ENCODE measurements at regions not wholly inside any gene's neighbourhood (a gene's known extent, or its start where the extent isn't known, plus 50 kb on each side); places are given as distances from the start of the nearest gene placed in this dataset.
"Not testable (repeated sequence)": the region's sequence is repeated elsewhere in the genome, so short reads cannot be mapped to it uniquely, and the experiment has no call there.

GRCh38 chrX:14344172-14344940 lies 185.0 kb upstream of the GLRA2 start:
- no peak overlapping the region for H3K27ac ChIP-seq (ENCODE audit: low read depth, low read length)
- no peak overlapping the region for H2AFZ ChIP-seq (ENCODE audit: low read depth, low read length)
- FAIRE-seq (peak; percentile 59), DNase-seq (ENCODE audit: low read depth) (no peak)
- no peaks in the 10 kb centered on the region for H3K36me3 ChIP-seq (ENCODE audit: insufficient read depth, low read length)
- no peak overlapping the region for H3K4me3 ChIP-seq (ENCODE audit: insufficient read depth, low read depth, low read length)
- no peaks in the 10 kb centered on the region for H3K4me1 ChIP-seq (ENCODE audit: insufficient read depth, low read length)
- H3K9me3 ChIP-seq (ENCODE audit: insufficient read depth, low read depth, low read length), result no peaks in the 10 kb centered on the region
- H3K27ac Mint-ChIP-seq (ENCODE audit: unreplicated experiment), result no peak overlapping the region
- H3K4me2 ChIP-seq (ENCODE audit: low read length), result no peak overlapping the region
- TF ChIP-seq, protein P1, sequence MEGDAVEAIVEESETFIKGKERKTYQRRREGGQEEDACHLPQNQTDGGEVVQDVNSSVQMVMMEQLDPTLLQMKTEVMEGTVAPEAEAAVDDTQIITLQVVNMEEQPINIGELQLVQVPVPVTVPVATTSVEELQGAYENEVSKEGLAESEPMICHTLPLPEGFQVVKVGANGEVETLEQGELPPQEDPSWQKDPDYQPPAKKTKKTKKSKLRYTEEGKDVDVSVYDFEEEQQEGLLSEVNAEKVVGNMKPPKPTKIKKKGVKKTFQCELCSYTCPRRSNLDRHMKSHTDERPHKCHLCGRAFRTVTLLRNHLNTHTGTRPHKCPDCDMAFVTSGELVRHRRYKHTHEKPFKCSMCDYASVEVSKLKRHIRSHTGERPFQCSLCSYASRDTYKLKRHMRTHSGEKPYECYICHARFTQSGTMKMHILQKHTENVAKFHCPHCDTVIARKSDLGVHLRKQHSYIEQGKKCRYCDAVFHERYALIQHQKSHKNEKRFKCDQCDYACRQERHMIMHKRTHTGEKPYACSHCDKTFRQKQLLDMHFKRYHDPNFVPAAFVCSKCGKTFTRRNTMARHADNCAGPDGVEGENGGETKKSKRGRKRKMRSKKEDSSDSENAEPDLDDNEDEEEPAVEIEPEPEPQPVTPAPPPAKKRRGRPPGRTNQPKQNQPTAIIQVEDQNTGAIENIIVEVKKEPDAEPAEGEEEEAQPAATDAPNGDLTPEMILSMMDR (IDR thresholded peaks at IDR 0.05; ENCODE audit: insufficient read depth, low read depth, low read length), result no peak
- no peak for TF ChIP-seq EZH2 (IDR thresholded peaks at IDR 0.05; ENCODE audit: insufficient read depth, low read length)
- no peaks in the 10 kb centered on the region for H3K27me3 Mint-ChIP-seq (ENCODE audit: low read depth, unreplicated experiment)
- H3K9ac ChIP-seq (ENCODE audit: low read length), result no peak overlapping the region
- H3K27me3 ChIP-seq (ENCODE audit: insufficient read depth, low read length), result no peaks in the 10 kb centered on the region
- no peaks in the 10 kb centered on the region for H3K36me3 Mint-ChIP-seq (ENCODE audit: low read depth, unreplicated experiment)
- no peaks in the 10 kb centered on the region for H3K9me3 Mint-ChIP-seq (ENCODE audit: unreplicated experiment)
- no peaks in the 10 kb centered on the region for H4K20me1 ChIP-seq (ENCODE audit: insufficient read depth, low read length)
- H3K4me1 Mint-ChIP-seq (ENCODE audit: low read depth, unreplicated experiment), result no peaks in the 10 kb centered on the region
- no peaks in the 10 kb centered on the region for H3K79me2 ChIP-seq (ENCODE audit: insufficient read depth, low read length)
- no peak overlapping the region for H3K4me3 Mint-ChIP-seq (ENCODE audit: unreplicated experiment)

GRCh38 chrX:14309431-14309830 lies 219.9 kb upstream of the GLRA2 start:
- H3K27ac ChIP-seq (ENCODE audit: low read depth, low read length), result no peak overlapping the region
- no peak overlapping the region for H3K27ac Mint-ChIP-seq (ENCODE audit: unreplicated experiment)
- H3K27me3 ChIP-seq (ENCODE audit: insufficient read depth, low read length), result no peaks in the 10 kb centered on the region
- FAIRE-seq (peak; percentile 64), DNase-seq (ENCODE audit: low read depth) (no peak)
- H3K4me3 ChIP-seq (ENCODE audit: insufficient read depth, low read depth, low read length), result no peak overlapping the region
- H3K79me2 ChIP-seq (ENCODE audit: insufficient read depth, low read length), result no peaks in the 10 kb centered on the region
- no peaks in the 10 kb centered on the region for H3K9me3 ChIP-seq (ENCODE audit: insufficient read depth, low read depth, low read length)
- H3K9me3 Mint-ChIP-seq (ENCODE audit: unreplicated experiment), result peaks cover 3% of the 10 kb centered on the region
- H3K4me2 ChIP-seq (ENCODE audit: low read length), result no peak overlapping the region
- no peak for TF ChIP-seq EZH2 (IDR thresholded peaks at IDR 0.05; ENCODE audit: insufficient read depth, low read length)
- TF ChIP-seq, protein P1 (IDR thresholded peaks at IDR 0.05; ENCODE audit: insufficient read depth, low read depth, low read length), result no peak
- H3K4me1 Mint-ChIP-seq (ENCODE audit: low read depth, unreplicated experiment), result no peaks in the 10 kb centered on the region
- no peaks in the 10 kb centered on the region for H3K4me1 ChIP-seq (ENCODE audit: insufficient read depth, low read length)
- no peak overlapping the region for H3K9ac ChIP-seq (ENCODE audit: low read length)
- no peaks in the 10 kb centered on the region for H3K27me3 Mint-ChIP-seq (ENCODE audit: low read depth, unreplicated experiment)
- no peak overlapping the region for H2AFZ ChIP-seq (ENCODE audit: low read depth, low read length)
- no peak overlapping the region for H3K4me3 Mint-ChIP-seq (ENCODE audit: unreplicated experiment)
- H4K20me1 ChIP-seq (ENCODE audit: insufficient read depth, low read length), result no peaks in the 10 kb centered on the region
- H3K36me3 ChIP-seq (ENCODE audit: insufficient read depth, low read length), result no peaks in the 10 kb centered on the region
- H3K36me3 Mint-ChIP-seq (ENCODE audit: low read depth, unreplicated experiment), result no peaks in the 10 kb centered on the region

DNA sequence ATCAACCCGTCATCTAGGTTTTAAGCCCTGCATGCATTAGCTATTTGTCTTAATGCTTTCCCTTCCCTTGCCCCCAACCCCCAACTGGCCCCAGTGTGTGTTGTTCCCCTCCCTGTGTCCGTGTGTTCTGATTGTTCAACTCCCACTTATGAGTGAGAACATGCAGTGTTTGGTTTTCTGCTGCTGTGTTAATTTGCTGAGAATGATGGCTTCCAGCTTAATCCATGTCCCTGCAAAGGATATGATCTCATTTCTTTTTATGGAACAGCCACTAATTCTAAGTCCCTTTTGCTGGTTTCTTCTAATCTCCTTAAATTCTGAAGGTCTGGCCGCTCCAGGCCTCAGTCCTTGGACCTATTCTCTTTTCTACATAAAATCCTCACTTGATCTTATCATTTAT lies 220.4 kb upstream of the GLRA2 start:
- not testable (repeated sequence) for H3K9ac ChIP-seq (ENCODE audit: low read length); H3K9me3 Mint-ChIP-seq (ENCODE audit: unreplicated experiment); H3K36me3 Mint-ChIP-seq (ENCODE audit: low read depth, unreplicated experiment); H3K4me2 ChIP-seq (ENCODE audit: low read length); H3K4me1 Mint-ChIP-seq (ENCODE audit: low read depth, unreplicated experiment); H2AFZ ChIP-seq (ENCODE audit: low read depth, low read length); H3K79me2 ChIP-seq (ENCODE audit: insufficient read depth, low read length); H3K4me3 ChIP-seq (ENCODE audit: insufficient read depth, low read depth, low read length); H4K20me1 ChIP-seq (ENCODE audit: insufficient read depth, low read length); H3K4me3 Mint-ChIP-seq (ENCODE audit: unreplicated experiment); H3K9me3 ChIP-seq (ENCODE audit: insufficient read depth, low read depth, low read length); H3K36me3 ChIP-seq (ENCODE audit: insufficient read depth, low read length); H3K27me3 Mint-ChIP-seq (ENCODE audit: low read depth, unreplicated experiment); H3K27me3 ChIP-seq (ENCODE audit: insufficient read depth, low read length); H3K4me1 ChIP-seq (ENCODE audit: insufficient read depth, low read length); DNase-seq (ENCODE audit: low read depth); H3K27ac Mint-ChIP-seq (ENCODE audit: unreplicated experiment); H3K27ac ChIP-seq (ENCODE audit: low read depth, low read length)
- FAIRE-seq, result peak; percentile 78

All from astrocyte (in vitro differentiated cells and primary cell).